Mesothelial cell of epicardium (in vitro differentiated cells): ENCODE measurements at regions not wholly inside any gene's neighbourhood (a gene's known extent, or its start where the extent isn't known, plus 50 kb on each side); places are given as distances from the start of the nearest gene placed in this dataset.

Experiments used
- DNase-seq, 2 experiments: peaks; one replicate each; pipeline ENCODE4 v3.0.0; 2021; ENCODE audit warnings: low spot score in 2 of 2; ENCODE audit not compliant: unreplicated experiment in 2 of 2
- H3K27ac Mint-ChIP-seq: 2 replicates; pipeline ENCODE4 v1.8.0; 2021; ENCODE audit warnings: mixed read lengths
- H3K27me3 Mint-ChIP-seq: 2 replicates; pipeline ENCODE4 v1.8.0; 2021; ENCODE audit warnings: low read depth, mixed read lengths
- H3K36me3 Mint-ChIP-seq: 2 replicates; pipeline ENCODE4 v1.8.0; 2021; ENCODE audit warnings: mixed read lengths
- H3K4me1 Mint-ChIP-seq: 2 replicates; pipeline ENCODE4 v1.8.0; 2021; ENCODE audit warnings: mixed read lengths
- H3K4me3 Mint-ChIP-seq: 2 replicates; pipeline ENCODE4 v1.8.0; 2021; ENCODE audit warnings: mild to moderate bottlenecking, moderate library complexity, mixed read lengths
- H3K9me3 Mint-ChIP-seq: 2 replicates; pipeline ENCODE4 v1.8.0; 2021; ENCODE audit warnings: mixed read lengths
- CTCF ChIP-seq: fragments of 200-600 bp; sonication (generic); IDR thresholded peaks from one replicate; pipeline ENCODE4 v1.5.0; 2021; ENCODE audit warnings: antibody characterized with exemption; ENCODE audit not compliant: unreplicated experiment

- DNase-seq, result no peak
- no peak overlapping the region for H3K27ac Mint-ChIP-seq
- no peak overlapping the region for H3K4me3 Mint-ChIP-seq
- peaks cover 9% of the 10 kb centered on the region for H3K9me3 Mint-ChIP-seq
- H3K27me3 Mint-ChIP-seq, result no peaks in the 10 kb centered on the region
- H3K36me3 Mint-ChIP-seq, result peaks cover 23% of the 10 kb centered on the region
- no peak for TF ChIP-seq CTCF
- peaks cover 37% of the 10 kb centered on the region for H3K4me1 Mint-ChIP-seq
Observed at GRCh38 chr3:168524129-168524528, 428.4 kb upstream of the GOLIM4 start.

- no peak overlapping the region for H3K4me3 Mint-ChIP-seq
- no peaks in the 10 kb centered on the region for H3K27me3 Mint-ChIP-seq
- H3K4me1 Mint-ChIP-seq, result peaks cover 54% of the 10 kb centered on the region
- no peak for TF ChIP-seq CTCF
- H3K36me3 Mint-ChIP-seq, result peaks cover 19% of the 10 kb centered on the region
- peaks cover 5% of the 10 kb centered on the region for H3K9me3 Mint-ChIP-seq
- peak overlapping the region; percentile 54 for H3K27ac Mint-ChIP-seq
- DNase-seq, result no peak
Observed at GRCh38 chr3:168517249-168518071, 421.7 kb upstream of the GOLIM4 start.

GRCh38 chr3:168514252-168514651 lies 418.5 kb upstream of the GOLIM4 start:
- no peak for DNase-seq
- peaks cover 60% of the 10 kb centered on the region for H3K4me1 Mint-ChIP-seq
- H3K4me3 Mint-ChIP-seq, result no peak overlapping the region
- H3K27ac Mint-ChIP-seq, result peak overlapping the region; percentile 71
- H3K36me3 Mint-ChIP-seq, result peaks cover 2% of the 10 kb centered on the region
- no peaks in the 10 kb centered on the region for H3K27me3 Mint-ChIP-seq
- TF ChIP-seq CTCF, result no peak
- H3K9me3 Mint-ChIP-seq, result no peaks in the 10 kb centered on the region

GRCh38 chr3:168512802-168513201 lies 417.1 kb upstream of the GOLIM4 start:
- H3K9me3 Mint-ChIP-seq, result no peaks in the 10 kb centered on the region
- H3K36me3 Mint-ChIP-seq, result peaks cover 2% of the 10 kb centered on the region
- TF ChIP-seq CTCF, result no peak
- no peak overlapping the region for H3K4me3 Mint-ChIP-seq
- peaks cover 62% of the 10 kb centered on the region for H3K4me1 Mint-ChIP-seq
- H3K27ac Mint-ChIP-seq, result peak overlapping the region; percentile 88
- H3K27me3 Mint-ChIP-seq, result no peaks in the 10 kb centered on the region
- DNase-seq, result no peak

GRCh38 chr3:168511428-168512014 lies 415.8 kb upstream of the GOLIM4 start:
- no peak for DNase-seq
- H3K36me3 Mint-ChIP-seq, result peaks cover 2% of the 10 kb centered on the region
- no peak overlapping the region for H3K4me3 Mint-ChIP-seq
- peak overlapping the region; percentile 52 for H3K27ac Mint-ChIP-seq
- no peaks in the 10 kb centered on the region for H3K27me3 Mint-ChIP-seq
- peak; percentile 22 for TF ChIP-seq CTCF
- no peaks in the 10 kb centered on the region for H3K9me3 Mint-ChIP-seq
- H3K4me1 Mint-ChIP-seq, result peaks cover 61% of the 10 kb centered on the region
